PC-3 (cell line): ENCODE measurements at regions not wholly inside any gene's neighbourhood (a gene's known extent, or its start where the extent isn't known, plus 50 kb on each side); places are given as distances from the start of the nearest gene placed in this dataset.
"Not testable (repeated sequence)": the region's sequence is repeated elsewhere in the genome, so short reads cannot be mapped to it uniquely, and the experiment has no call there.

Experiments
- CTCF ChIP-seq: fragments of 300-600 bp; sonication (generic); conservative IDR thresholded peaks from 2 replicates; pipeline ENCODE4 v1.5.1; 2017; ENCODE audit warnings: antibody characterized with exemption, low read depth, mild to moderate bottlenecking, low read length
- EZH2phosphoT487 ChIP-seq: fragments of 300-600 bp; sonication (generic); IDR thresholded peaks from 2 replicates; pipeline ENCODE4 v1.6.1; 2018; ENCODE audit warnings: mild to moderate bottlenecking, antibody characterized with exemption, low read length, borderline replicate concordance

GRCh38 chr1:118464460-118464859, 279.4 kb upstream of the SPAG17 start:
- not testable (repeated sequence) for TF ChIP-seq CTCF, EZH2phosphoT487
